DND-41 (cell line): ENCODE measurements at regions not wholly inside any gene's neighbourhood (a gene's known extent, or its start where the extent isn't known, plus 50 kb on each side); places are given as distances from the start of the nearest gene placed in this dataset.

ENCODE experiments used
- ATAC-seq: fragments of 200-7000 bp; cut with Tn5 transposase; 3 replicates; pipeline ENCODE4 v1.9.1; 2021; ENCODE audit warnings: low read depth; ENCODE audit not compliant: insufficient read depth
- DNase-seq: peaks from one replicate; pipeline ENCODE4 v3.0.0-alpha.2; 2020
- H2AFZ ChIP-seq: 2 replicates; pipeline ENCODE4 v1.6.0; 2012; ENCODE audit warnings: low read depth, low read length
- H3K27ac ChIP-seq: 2 replicates; pipeline ENCODE4 v1.5.1; 2012; ENCODE audit warnings: low read length, inconsistent platforms
- H3K27me3 ChIP-seq: fragments of 200-600 bp; sonication (generic); 2 replicates; pipeline ENCODE4 v1.6.0; 2012; ENCODE audit warnings: low read length, mild to moderate bottlenecking, inconsistent platforms; ENCODE audit not compliant: insufficient read depth, poor library complexity
- H3K36me3 ChIP-seq: 2 replicates; pipeline ENCODE4 v1.5.1; 2012; ENCODE audit warnings: low read length, inconsistent platforms; ENCODE audit not compliant: insufficient read depth
- H3K4me1 ChIP-seq: 2 replicates; pipeline ENCODE4 v1.5.1; 2012; ENCODE audit warnings: mild to moderate bottlenecking, low read length; ENCODE audit not compliant: insufficient read depth
- H3K4me2 ChIP-seq: 2 replicates; pipeline ENCODE4 v1.6.0; 2012; ENCODE audit warnings: mild to moderate bottlenecking, moderate library complexity, low read length, inconsistent platforms; ENCODE audit not compliant: insufficient read depth
- H3K4me3 ChIP-seq, 2 experiments: fragments of 200-600 bp in 1 of 2; shearing (Covaris generic) in 1 of 2; 2 replicates each; pipeline ENCODE4 v1.5.1; 2012 to 2016; ENCODE audit warnings: inconsistent platforms in 2 of 2, low read length in 2 of 2, mild to moderate bottlenecking in 2 of 2, low read depth in 1 of 2, moderate library complexity in 1 of 2
- H3K79me2 ChIP-seq: 2 replicates; pipeline ENCODE4 v1.6.0; 2012; ENCODE audit warnings: low read length, inconsistent platforms; ENCODE audit not compliant: insufficient read depth
- H3K9ac ChIP-seq: 2 replicates; pipeline ENCODE4 v1.6.0; 2012; ENCODE audit warnings: low read depth, mild to moderate bottlenecking, inconsistent platforms, low read length, moderate library complexity
- H3K9me3 ChIP-seq: 2 replicates; pipeline ENCODE4 v1.5.1; 2012; ENCODE audit warnings: low read length, moderate library complexity, mild to moderate bottlenecking, inconsistent platforms; ENCODE audit not compliant: insufficient read depth, severe bottlenecking
- H4K20me1 ChIP-seq: 2 replicates; pipeline ENCODE4 v1.6.0; 2012; ENCODE audit warnings: low read length; ENCODE audit not compliant: insufficient read depth
- EZH2 ChIP-seq: IDR thresholded peaks from 3 replicates; pipeline ENCODE4 v1.6.1; 2012; ENCODE audit warnings: borderline replicate concordance, low read depth, mild to moderate bottlenecking, moderate library complexity, low read length, inconsistent platforms; ENCODE audit not compliant: severe bottlenecking
- TF ChIP-seq, protein P1 (sequence below): IDR thresholded peaks from 2 replicates; pipeline ENCODE4 v1.5.1; 2012; ENCODE audit warnings: borderline replicate concordance, low read length, moderate library complexity, mild to moderate bottlenecking; ENCODE audit not compliant: poor library complexity, severe bottlenecking; ENCODE audit errors: extremely low read depth

DNA sequence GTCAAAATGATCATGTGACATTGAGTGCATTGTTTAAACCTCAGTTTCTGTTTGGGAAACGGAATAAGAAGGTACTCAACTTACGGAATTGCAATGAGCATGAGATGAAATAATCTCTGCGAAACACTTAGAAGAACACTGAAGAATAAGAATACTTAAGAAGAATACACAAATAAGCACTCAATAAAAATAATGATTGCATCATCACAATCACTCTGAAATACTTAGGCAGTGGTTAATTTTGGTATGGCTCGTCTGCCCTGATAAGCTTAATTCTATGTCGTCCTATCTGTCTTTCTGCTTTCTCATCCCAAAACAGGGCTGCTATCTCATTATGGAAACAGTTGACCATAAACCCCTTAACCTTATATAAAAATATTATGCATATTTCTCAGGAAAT is 823.6 kb downstream of the DIAPH3 start:
- Histone ChIP-seq H4K20me1 (no peaks in the 10 kb centered on the region), H3K27ac (no peak overlapping the region), H3K79me2 (no peaks in the 10 kb centered on the region), H3K4me1 (no peaks in the 10 kb centered on the region), H3K4me3 (no peak overlapping the region), H3K9me3 (no peaks in the 10 kb centered on the region), H3K9ac (no peak overlapping the region), H3K27me3 (no peaks in the 10 kb centered on the region), H2AFZ (no peak overlapping the region), H3K36me3 (no peaks in the 10 kb centered on the region), H3K4me2 (no peak overlapping the region)
- no peak for DNase-seq
- ATAC-seq = no peak
- TF ChIP-seq, protein P1, sequence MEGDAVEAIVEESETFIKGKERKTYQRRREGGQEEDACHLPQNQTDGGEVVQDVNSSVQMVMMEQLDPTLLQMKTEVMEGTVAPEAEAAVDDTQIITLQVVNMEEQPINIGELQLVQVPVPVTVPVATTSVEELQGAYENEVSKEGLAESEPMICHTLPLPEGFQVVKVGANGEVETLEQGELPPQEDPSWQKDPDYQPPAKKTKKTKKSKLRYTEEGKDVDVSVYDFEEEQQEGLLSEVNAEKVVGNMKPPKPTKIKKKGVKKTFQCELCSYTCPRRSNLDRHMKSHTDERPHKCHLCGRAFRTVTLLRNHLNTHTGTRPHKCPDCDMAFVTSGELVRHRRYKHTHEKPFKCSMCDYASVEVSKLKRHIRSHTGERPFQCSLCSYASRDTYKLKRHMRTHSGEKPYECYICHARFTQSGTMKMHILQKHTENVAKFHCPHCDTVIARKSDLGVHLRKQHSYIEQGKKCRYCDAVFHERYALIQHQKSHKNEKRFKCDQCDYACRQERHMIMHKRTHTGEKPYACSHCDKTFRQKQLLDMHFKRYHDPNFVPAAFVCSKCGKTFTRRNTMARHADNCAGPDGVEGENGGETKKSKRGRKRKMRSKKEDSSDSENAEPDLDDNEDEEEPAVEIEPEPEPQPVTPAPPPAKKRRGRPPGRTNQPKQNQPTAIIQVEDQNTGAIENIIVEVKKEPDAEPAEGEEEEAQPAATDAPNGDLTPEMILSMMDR = no peak
- TF ChIP-seq EZH2 = no peak

DNA sequence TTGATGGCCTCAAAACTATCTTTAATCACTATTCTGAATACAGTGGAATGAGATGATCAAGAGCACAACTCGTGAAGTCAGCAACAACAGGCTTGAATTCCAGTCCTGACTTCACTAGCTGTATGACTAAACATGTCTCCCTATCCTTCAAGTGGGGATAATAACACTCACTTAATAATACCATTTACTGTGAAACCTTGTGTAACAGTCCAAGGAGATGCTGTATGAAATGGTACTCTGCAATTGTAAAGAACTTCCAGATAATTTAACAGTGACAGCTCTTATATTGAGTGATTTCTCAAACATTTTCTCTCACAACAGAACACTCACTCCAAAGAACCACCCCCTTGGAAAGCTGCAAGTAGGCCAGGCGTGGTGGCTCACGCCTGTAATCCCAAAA is 823.1 kb downstream of the DIAPH3 start:
- no peak for ATAC-seq
- H3K4me2 ChIP-seq = no peak overlapping the region
- H2AFZ ChIP-seq = no peak overlapping the region
- H3K79me2 ChIP-seq = no peaks in the 10 kb centered on the region
- no peak overlapping the region for H3K4me3 ChIP-seq
- TF ChIP-seq EZH2 = no peak
- TF ChIP-seq, protein P1 = no peak
- H4K20me1 ChIP-seq = no peaks in the 10 kb centered on the region
- H3K9me3 ChIP-seq = no peaks in the 10 kb centered on the region
- H3K4me1 ChIP-seq = no peaks in the 10 kb centered on the region
- no peak overlapping the region for H3K27ac ChIP-seq
- H3K27me3 ChIP-seq = no peaks in the 10 kb centered on the region
- no peak for DNase-seq
- H3K36me3 ChIP-seq = no peaks in the 10 kb centered on the region
- H3K9ac ChIP-seq = no peak overlapping the region

GRCh38 chr13:59342400-59342799 is 821.3 kb downstream of the DIAPH3 start:
- Histone ChIP-seq H3K9me3 (no peaks in the 10 kb centered on the region), H3K27me3 (no peaks in the 10 kb centered on the region), H2AFZ (no peak overlapping the region), H3K79me2 (no peaks in the 10 kb centered on the region), H3K36me3 (no peaks in the 10 kb centered on the region), H3K4me2 (no peak overlapping the region), H3K9ac (no peak overlapping the region), H3K4me1 (no peaks in the 10 kb centered on the region), H3K4me3 (no peak overlapping the region), H4K20me1 (no peaks in the 10 kb centered on the region), H3K27ac (no peak overlapping the region)
- DNase-seq = no peak
- ATAC-seq = no peak
- TF ChIP-seq, protein P1 = no peak

DNA sequence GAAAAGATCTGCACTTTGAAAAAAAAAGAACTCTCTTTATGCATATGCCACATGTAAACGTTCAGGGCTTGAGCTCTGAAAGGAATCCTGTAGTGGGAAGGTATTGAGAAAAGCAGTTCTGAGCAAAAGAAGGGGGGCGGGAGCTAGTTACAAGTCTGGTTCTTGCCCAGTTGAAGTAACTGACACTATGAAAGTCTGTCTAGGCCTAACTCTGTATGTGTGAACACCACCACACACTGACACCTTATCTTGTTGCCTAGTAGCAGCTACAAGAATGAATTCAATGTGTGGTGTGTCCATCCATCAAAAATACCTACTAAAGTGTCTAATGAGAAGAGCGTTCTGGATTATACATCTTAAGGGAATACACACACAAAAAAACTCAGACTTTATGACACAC is 820.6 kb downstream of the DIAPH3 start:
- Histone ChIP-seq H3K27me3 (no peaks in the 10 kb centered on the region), H3K79me2 (no peaks in the 10 kb centered on the region), H3K36me3 (no peaks in the 10 kb centered on the region), H3K4me1 (no peaks in the 10 kb centered on the region), H3K27ac (no peak overlapping the region), H4K20me1 (no peaks in the 10 kb centered on the region), H3K9ac (no peak overlapping the region), H3K4me2 (no peak overlapping the region), H2AFZ (no peak overlapping the region), H3K9me3 (no peaks in the 10 kb centered on the region), H3K4me3 (no peak overlapping the region)
- TF ChIP-seq, protein P1 = no peak
- no peak for TF ChIP-seq EZH2
- ATAC-seq (no peak), DNase-seq (no peak)
